KMS-11 (cell line): ENCODE measurements at regions not wholly inside any gene's neighbourhood (a gene's known extent, or its start where the extent isn't known, plus 50 kb on each side); places are given as distances from the start of the nearest gene placed in this dataset.
"Not testable (repeated sequence)": the region's sequence is repeated elsewhere in the genome, so short reads cannot be mapped to it uniquely, and the experiment has no call there.

Experiments
- H2AFZ ChIP-seq: fragments of 200-600 bp; sonication (generic); 2 replicates; pipeline ENCODE4 v1.6.1; 2016; ENCODE audit warnings: antibody characterized with exemption, mixed run types, low read depth
- H3K27ac ChIP-seq: fragments of 200-600 bp; sonication (generic); 2 replicates; pipeline ENCODE4 v1.6.1; 2016; ENCODE audit warnings: mild to moderate bottlenecking, mixed run types
- H3K27me3 ChIP-seq: fragments of 200-600 bp; sonication (generic); 2 replicates; pipeline ENCODE4 v1.6.1; 2017; ENCODE audit warnings: mild to moderate bottlenecking, low read depth, mixed run types, moderate library complexity; ENCODE audit not compliant: insufficient read depth
- H3K36me3 ChIP-seq: fragments of 200-600 bp; sonication (generic); 2 replicates; pipeline ENCODE4 v1.6.1; 2017; ENCODE audit warnings: mild to moderate bottlenecking, mixed run types; ENCODE audit not compliant: insufficient read depth
- H3K4me1 ChIP-seq: fragments of 200-600 bp; sonication (generic); 2 replicates; pipeline ENCODE4 v1.6.1; 2016; ENCODE audit warnings: mild to moderate bottlenecking, low read depth, mixed run types; ENCODE audit not compliant: poor library complexity, severe bottlenecking
- H3K4me2 ChIP-seq: fragments of 200-600 bp; sonication (generic); 2 replicates; pipeline ENCODE4 v1.7.0; 2016; ENCODE audit warnings: mild to moderate bottlenecking, mixed run types
- H3K4me3 ChIP-seq: fragments of 200-600 bp; sonication (generic); IDR thresholded peaks from 2 replicates; pipeline ENCODE4 v1.6.1; 2017; ENCODE audit warnings: low read depth, low read length, mixed read lengths; ENCODE audit not compliant: insufficient read depth
- H3K79me2 ChIP-seq: fragments of 200-600 bp; sonication (generic); 2 replicates; pipeline ENCODE4 v1.6.1; 2016; ENCODE audit warnings: low read depth, mixed run types; ENCODE audit not compliant: insufficient read depth
- H3K9ac ChIP-seq: fragments of 200-600 bp; sonication (generic); 2 replicates; pipeline ENCODE4 v1.6.1; 2016; ENCODE audit warnings: mild to moderate bottlenecking, mixed run types
- H4K20me1 ChIP-seq: fragments of 200-600 bp; sonication (generic); 2 replicates; pipeline ENCODE4 v1.6.1; 2016; ENCODE audit warnings: mild to moderate bottlenecking, mixed run types; ENCODE audit not compliant: insufficient read depth
- TF ChIP-seq, protein P1 (sequence below): fragments of 200-600 bp; sonication (generic); conservative IDR thresholded peaks from 2 replicates; pipeline ENCODE4 v1.6.1; 2017; ENCODE audit warnings: low read depth, mild to moderate bottlenecking, antibody characterized with exemption, low read length, moderate library complexity, mixed read lengths

DNA sequence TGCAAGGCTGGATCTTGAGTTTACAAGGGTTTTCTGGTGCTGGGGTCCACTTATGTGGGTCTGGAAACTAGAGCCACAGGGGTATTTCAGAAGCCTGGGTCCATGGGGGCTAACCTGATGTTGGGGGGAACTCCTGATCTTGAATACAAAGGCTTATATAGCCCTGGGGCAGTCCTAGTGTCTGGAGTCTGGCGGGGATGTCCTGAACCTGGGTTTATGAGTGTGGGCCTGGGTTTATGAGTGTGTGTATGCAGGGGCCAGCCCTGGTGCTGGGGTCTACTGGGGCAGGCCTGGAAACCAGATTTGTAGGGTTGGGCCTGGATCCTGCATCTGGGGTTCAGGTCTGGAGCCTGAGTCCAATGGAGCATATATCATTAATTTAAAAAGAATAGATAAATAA, 146.5 kb upstream of the C1GALT1 start:
- no peaks in the 10 kb centered on the region for H3K27me3 ChIP-seq
- no peak overlapping the region for H2AFZ ChIP-seq
- H3K27ac ChIP-seq: no peak overlapping the region
- no peaks in the 10 kb centered on the region for H4K20me1 ChIP-seq
- H3K36me3 ChIP-seq: no peaks in the 10 kb centered on the region
- H3K79me2 ChIP-seq: no peaks in the 10 kb centered on the region
- H3K9ac ChIP-seq: no peak overlapping the region
- TF ChIP-seq, protein P1, sequence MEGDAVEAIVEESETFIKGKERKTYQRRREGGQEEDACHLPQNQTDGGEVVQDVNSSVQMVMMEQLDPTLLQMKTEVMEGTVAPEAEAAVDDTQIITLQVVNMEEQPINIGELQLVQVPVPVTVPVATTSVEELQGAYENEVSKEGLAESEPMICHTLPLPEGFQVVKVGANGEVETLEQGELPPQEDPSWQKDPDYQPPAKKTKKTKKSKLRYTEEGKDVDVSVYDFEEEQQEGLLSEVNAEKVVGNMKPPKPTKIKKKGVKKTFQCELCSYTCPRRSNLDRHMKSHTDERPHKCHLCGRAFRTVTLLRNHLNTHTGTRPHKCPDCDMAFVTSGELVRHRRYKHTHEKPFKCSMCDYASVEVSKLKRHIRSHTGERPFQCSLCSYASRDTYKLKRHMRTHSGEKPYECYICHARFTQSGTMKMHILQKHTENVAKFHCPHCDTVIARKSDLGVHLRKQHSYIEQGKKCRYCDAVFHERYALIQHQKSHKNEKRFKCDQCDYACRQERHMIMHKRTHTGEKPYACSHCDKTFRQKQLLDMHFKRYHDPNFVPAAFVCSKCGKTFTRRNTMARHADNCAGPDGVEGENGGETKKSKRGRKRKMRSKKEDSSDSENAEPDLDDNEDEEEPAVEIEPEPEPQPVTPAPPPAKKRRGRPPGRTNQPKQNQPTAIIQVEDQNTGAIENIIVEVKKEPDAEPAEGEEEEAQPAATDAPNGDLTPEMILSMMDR: no peak
- H3K4me2 ChIP-seq: no peak overlapping the region
- no peak overlapping the region for H3K4me3 ChIP-seq
- no peaks in the 10 kb centered on the region for H3K4me1 ChIP-seq

DNA sequence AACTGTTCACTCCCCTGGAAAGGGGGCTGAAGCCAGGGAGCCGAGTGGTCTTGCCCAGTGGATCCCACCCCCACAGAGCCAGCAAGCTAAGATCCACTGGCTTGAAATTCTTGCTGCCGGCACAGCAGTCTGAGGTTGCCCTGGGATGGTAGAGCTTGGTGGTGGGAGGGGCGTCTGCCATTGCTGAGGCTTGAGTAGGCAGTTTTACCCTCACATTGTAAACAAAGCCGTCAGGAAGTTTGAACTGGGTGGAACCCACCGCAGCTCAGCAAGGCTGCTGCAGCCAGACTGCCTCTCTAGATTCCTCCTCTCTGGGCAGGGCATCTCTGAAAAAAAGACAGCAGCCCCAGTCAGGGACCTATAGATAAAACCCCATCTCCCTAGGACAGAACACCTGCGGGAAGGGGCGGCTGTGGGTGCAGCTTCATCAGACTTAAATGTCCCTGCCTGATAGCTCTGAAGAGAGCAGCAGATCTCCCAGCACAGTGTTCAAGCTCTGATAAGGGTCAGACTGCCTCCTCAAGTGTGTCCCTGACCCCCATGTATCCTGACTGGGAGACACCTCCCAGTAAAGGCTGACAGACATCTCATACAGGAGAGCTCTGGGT, 140.0 kb upstream of the C1GALT1 start:
- not testable (repeated sequence) for H3K4me3 ChIP-seq, H3K4me1 ChIP-seq, H4K20me1 ChIP-seq, H3K27me3 ChIP-seq, H3K9ac ChIP-seq, H3K79me2 ChIP-seq, H2AFZ ChIP-seq, H3K27ac ChIP-seq, H3K4me2 ChIP-seq, H3K36me3 ChIP-seq

DNA sequence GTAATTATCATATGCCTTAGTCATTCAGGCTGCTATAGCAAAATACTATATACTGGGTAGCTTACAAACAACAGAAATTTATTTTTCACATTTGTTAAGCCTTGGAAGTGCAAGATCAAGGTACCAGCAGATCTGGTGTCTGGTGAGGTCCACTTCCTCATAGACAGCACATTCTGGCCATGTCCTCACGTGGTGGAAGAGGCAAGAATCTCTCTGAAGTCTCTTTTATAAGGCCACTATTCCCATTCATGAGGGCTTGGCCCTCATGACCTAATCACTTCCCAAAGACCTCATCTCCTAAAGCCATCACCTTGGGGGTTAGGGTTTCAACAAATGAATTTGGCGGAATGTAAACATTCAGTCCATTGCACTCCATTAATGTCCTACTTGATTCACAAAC, 137.5 kb upstream of the C1GALT1 start:
- no peaks in the 10 kb centered on the region for H3K36me3 ChIP-seq
- no peaks in the 10 kb centered on the region for H3K79me2 ChIP-seq
- no peak overlapping the region for H3K9ac ChIP-seq
- no peak overlapping the region for H3K4me3 ChIP-seq
- H4K20me1 ChIP-seq: no peaks in the 10 kb centered on the region
- H2AFZ ChIP-seq: no peak overlapping the region
- no peaks in the 10 kb centered on the region for H3K4me1 ChIP-seq
- no peaks in the 10 kb centered on the region for H3K27me3 ChIP-seq
- TF ChIP-seq, protein P1: no peak
- no peak overlapping the region for H3K4me2 ChIP-seq
- H3K27ac ChIP-seq: no peak overlapping the region

DNA sequence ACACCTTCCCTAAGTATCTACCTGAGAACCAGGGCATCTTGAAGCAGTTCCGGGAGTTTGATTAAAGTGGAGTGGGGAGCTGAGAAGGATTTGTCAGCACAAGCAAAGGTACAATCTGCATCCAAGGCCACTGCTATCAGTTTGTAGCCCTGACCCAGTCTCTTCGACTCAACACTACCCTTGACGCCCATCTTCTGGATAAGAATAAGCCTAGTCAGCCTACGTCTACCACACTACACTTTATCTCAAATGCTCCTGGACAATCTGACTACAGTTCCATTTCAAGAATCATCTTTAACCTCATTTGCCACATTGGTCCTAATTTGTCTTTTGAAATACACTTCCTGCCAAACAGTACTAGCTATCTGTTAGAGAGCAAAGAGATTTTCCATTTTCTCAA, 134.1 kb upstream of the C1GALT1 start:
- Histone ChIP-seq H3K27me3 (no peaks in the 10 kb centered on the region), H3K4me1 (no peaks in the 10 kb centered on the region), H3K4me3 (no peak overlapping the region), H3K79me2 (no peaks in the 10 kb centered on the region), H3K4me2 (no peak overlapping the region), H4K20me1 (no peaks in the 10 kb centered on the region), H2AFZ (no peak overlapping the region), H3K9ac (no peak overlapping the region), H3K27ac (no peak overlapping the region), H3K36me3 (no peaks in the 10 kb centered on the region)
- TF ChIP-seq, protein P1: no peak

DNA sequence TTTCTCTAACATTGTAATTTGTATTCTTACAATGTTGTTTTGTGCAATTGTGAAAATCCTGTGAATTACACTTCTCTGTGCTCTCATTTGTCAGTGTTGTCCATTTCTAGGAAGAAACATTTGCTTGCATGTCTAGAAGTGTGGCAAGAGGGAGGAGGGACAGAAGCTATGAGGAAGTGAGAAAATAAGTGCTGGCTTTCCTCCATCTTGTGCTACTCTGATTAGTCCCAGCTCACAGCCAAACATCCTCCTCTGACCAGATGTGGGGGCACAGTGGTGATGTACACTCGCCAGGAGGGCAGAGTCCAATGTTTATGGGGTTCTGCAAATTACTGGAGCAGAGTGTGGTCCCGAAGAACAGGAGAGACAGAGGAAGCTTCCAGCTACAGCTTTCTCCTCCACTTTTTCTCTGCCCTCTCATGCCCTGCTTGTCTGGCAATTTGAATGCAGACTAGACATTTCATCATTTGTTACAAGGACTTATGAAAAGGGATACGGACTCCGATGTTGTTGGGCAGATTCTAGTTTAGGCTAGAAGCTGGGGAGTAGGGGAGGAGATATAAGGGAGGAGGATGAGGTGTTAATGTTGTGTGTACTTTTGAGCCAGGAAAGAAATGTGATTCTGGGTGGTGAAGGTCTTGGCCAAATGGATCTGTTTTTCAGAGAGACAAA, 131.0 kb upstream of the C1GALT1 start:
- Histone ChIP-seq H3K4me3 (no peak overlapping the region), H2AFZ (no peak overlapping the region; the same call in 1 of the 2 replicates), H3K4me2 (no peak overlapping the region)

More for the DNA sequence above, 131.0 kb upstream of the C1GALT1 start:
- Histone ChIP-seq H3K27me3 (no peaks in the 10 kb centered on the region), H3K9ac (no peak overlapping the region), H3K4me1 (no peaks in the 10 kb centered on the region), H4K20me1 (no peaks in the 10 kb centered on the region), H3K27ac (no peak overlapping the region), H3K36me3 (no peaks in the 10 kb centered on the region), H3K79me2 (no peaks in the 10 kb centered on the region)
- TF ChIP-seq, protein P1: no peak
